BLaER1 treated with 17β-estradiol and CSF1 and Interleukin-3, amounts not matched to agents 10 nM and 100 nM (cell line): ENCODE measurements at regions not wholly inside any gene's neighbourhood (a gene's known extent, or its start where the extent isn't known, plus 50 kb on each side); places are given as distances from the start of the nearest gene placed in this dataset.
A peak's percentile ranks its signal among the peaks of the same experiment; 100 is the strongest.
"Not testable (repeated sequence)": the region's sequence is repeated elsewhere in the genome, so short reads cannot be mapped to it uniquely, and the experiment has no call there.

ENCODE experiments used
- H3K27ac ChIP-seq, 11 experiments: shearing (Covaris generic); formaldehyde crosslinking; 2 replicates each; pipeline ENCODE4 v1.8.1; 2022
- H3K27me3 ChIP-seq, 11 experiments: shearing (Covaris generic); formaldehyde crosslinking; 2 replicates each; pipeline ENCODE4 v1.8.1; 2022
- H3K36me3 ChIP-seq, 11 experiments: shearing (Covaris generic); formaldehyde crosslinking; 2 replicates each; pipeline ENCODE4 v1.8.1; 2022
- H3K4me1 ChIP-seq, 10 experiments: shearing (Covaris generic); formaldehyde crosslinking; 2 replicates each; pipeline ENCODE4 v1.8.1; 2022
- H3K4me2 ChIP-seq, 11 experiments: shearing (Covaris generic); formaldehyde crosslinking; 2 replicates each; pipeline ENCODE4 v1.8.1; 2022
- H3K4me3 ChIP-seq, 10 experiments: shearing (Covaris generic); formaldehyde crosslinking; 2 replicates each; pipeline ENCODE4 v1.8.1; 2022
- H3K9ac ChIP-seq, 11 experiments: shearing (Covaris generic); formaldehyde crosslinking; 2 replicates each; pipeline ENCODE4 v1.8.1; 2022
- H3K9me3 ChIP-seq, 11 experiments: shearing (Covaris generic); formaldehyde crosslinking; replicated peaks in 1 of 11; 2 replicates each; pipeline ENCODE4 v1.8.1; 2022
- H4K20me1 ChIP-seq, 11 experiments: shearing (Covaris generic); formaldehyde crosslinking; 2 replicates each; pipeline ENCODE4 v1.8.1; 2022
- Cebpa-rat ChIP-seq, 11 experiments: shearing (Covaris generic); IDR thresholded peaks; 2 replicates each; pipeline ENCODE4 v1.8.1; 2022

DNA sequence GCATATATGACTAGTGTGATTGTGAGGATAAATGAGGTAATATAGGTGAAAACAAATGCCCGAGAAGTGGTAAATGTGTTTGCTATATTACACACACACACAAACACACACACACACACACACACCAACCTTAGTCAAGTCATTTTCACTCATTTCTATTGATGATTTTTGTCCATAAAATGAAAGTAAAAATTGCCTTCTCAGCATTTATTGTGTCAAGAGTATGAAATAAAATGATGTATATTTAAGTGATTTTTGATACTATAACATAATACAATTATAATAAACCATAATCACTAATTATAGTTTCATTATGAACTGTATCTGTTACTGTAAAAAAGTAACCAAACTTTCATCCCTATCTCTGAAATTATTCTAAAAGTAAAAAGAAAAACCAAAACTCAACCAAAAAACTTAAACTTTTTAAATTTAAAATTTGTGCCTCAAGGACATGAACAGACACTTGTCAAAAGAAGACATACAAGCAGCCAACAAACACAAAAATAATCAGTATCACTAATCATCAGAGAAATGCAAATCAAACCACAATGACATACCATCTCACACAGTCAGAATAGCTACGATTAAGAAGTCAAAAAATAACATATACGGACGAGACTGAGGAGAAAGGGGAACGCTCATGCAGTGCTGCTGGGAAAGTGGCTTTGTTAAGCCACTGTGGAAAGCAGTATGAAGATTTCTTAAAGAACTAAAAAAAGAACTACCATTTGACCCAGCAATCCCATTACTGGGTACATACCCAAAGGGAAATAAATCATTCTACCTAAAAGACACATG, 601.0 kb downstream of the TMA16 start:
- Histone ChIP-seq H3K4me1 (no peaks in the 10 kb centered on the region), H3K4me3 (no peak overlapping the region), H3K27ac (no peak overlapping the region), H3K4me2 (no peak overlapping the region), H3K9ac (no peak overlapping the region), H3K36me3 (no peaks in the 10 kb centered on the region), H4K20me1 (no peaks in the 10 kb centered on the region), H3K27me3 (no peaks in the 10 kb centered on the region), H3K9me3 (no peaks in the 10 kb centered on the region)
- TF ChIP-seq Cebpa-rat (IDR thresholded peaks at IDR 0.05), result no peak

- Histone ChIP-seq H3K4me2 (no peak overlapping the region), H3K36me3 (no peaks in the 10 kb centered on the region), H3K9me3 (no peaks in the 10 kb centered on the region), H3K9ac (no peak overlapping the region), H3K27me3 (no peaks in the 10 kb centered on the region), H4K20me1 (no peaks in the 10 kb centered on the region), H3K27ac (no peak overlapping the region), H3K4me3 (no peak overlapping the region), H3K4me1 (no peaks in the 10 kb centered on the region)
- TF ChIP-seq Cebpa-rat (IDR thresholded peaks at IDR 0.05), result no peak
Measured at GRCh38 chr4:164096766-164097518, 602.5 kb downstream of the TMA16 start.

DNA sequence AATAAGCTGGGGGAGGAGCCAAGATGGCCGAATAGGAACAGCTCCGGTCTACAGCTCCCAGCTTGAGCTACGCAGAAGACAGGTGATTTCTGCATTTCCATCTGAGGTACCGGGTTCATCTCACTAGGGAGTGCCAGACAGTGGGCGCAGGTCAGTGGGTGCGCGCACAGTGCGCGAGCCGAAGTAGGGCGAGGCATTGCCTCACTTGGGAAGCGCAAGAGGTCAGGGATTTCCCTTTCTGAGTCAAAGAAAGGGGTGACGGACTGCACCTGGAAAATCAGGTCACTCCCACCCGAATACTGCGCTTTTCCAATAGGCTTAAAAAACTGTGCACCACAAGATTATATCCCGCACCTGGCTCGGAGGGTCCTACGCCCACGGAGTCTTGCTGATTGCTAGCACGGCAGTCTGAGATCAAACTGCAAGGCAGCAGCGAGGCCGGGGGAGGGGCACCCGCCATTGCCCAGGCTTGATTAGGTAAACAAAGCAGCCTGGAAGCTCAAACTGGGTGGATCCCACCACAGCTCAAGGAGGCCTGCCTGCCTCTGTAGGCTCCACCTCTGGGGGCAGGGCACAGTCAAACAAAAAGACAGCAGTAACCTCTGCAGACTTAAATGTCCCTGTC, 606.4 kb downstream of the TMA16 start:
- not testable (repeated sequence) for H3K27ac ChIP-seq, H3K9me3 ChIP-seq, H3K4me3 ChIP-seq, H4K20me1 ChIP-seq, H3K27me3 ChIP-seq, H3K36me3 ChIP-seq, H3K4me1 ChIP-seq, H3K9ac ChIP-seq, H3K4me2 ChIP-seq

DNA sequence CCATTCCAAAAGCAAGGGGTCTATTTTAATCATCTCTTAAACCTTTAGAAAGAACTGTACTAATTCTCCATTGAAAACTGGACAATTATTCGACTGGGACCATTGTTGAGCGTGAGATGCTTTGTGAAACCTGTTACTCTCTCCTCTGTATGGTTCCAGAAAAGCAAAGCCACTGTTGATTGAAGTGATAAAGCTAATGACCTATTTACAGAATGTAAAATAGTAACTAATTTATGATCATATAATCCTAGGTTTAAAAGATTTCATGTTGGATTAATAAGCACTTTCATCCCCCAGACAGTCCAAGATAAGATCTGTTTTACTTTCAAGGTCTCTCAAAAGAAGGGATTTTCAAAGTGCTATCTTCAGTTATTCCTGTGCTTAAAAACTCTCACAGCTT, 614.5 kb downstream of the TMA16 start:
- H3K36me3 ChIP-seq, result no peaks in the 10 kb centered on the region
- no peaks in the 10 kb centered on the region for H3K9me3 ChIP-seq
- no peak overlapping the region for H3K4me3 ChIP-seq
- TF ChIP-seq Cebpa-rat (IDR thresholded peaks at IDR 0.05), result no peak
- no peaks in the 10 kb centered on the region for H3K27me3 ChIP-seq
- no peaks in the 10 kb centered on the region for H3K4me1 ChIP-seq
- no peak overlapping the region for H3K4me2 ChIP-seq
- H3K27ac ChIP-seq, result no peak overlapping the region
- H3K9ac ChIP-seq, result no peak overlapping the region
- H4K20me1 ChIP-seq, result no peaks in the 10 kb centered on the region

- no peak overlapping the region for H3K4me3 ChIP-seq
- no peaks in the 10 kb centered on the region for H4K20me1 ChIP-seq
- no peaks in the 10 kb centered on the region for H3K36me3 ChIP-seq
- no peaks in the 10 kb centered on the region for H3K4me1 ChIP-seq
- no peak overlapping the region for H3K4me2 ChIP-seq
- H3K27me3 ChIP-seq, result no peaks in the 10 kb centered on the region
- no peak overlapping the region for H3K9ac ChIP-seq
- no peak overlapping the region for H3K27ac ChIP-seq
- no peak for TF ChIP-seq Cebpa-rat (IDR thresholded peaks at IDR 0.05)
- no peaks in the 10 kb centered on the region for H3K9me3 ChIP-seq
Measured at GRCh38 chr4:164109503-164109902, 615.0 kb downstream of the TMA16 start.

- Histone ChIP-seq H3K9me3 (no peaks in the 10 kb centered on the region), H4K20me1 (no peaks in the 10 kb centered on the region), H3K4me2 (no peak overlapping the region), H3K4me3 (no peak overlapping the region), H3K27me3 (no peaks in the 10 kb centered on the region), H3K4me1 (no peaks in the 10 kb centered on the region), H3K36me3 (no peaks in the 10 kb centered on the region), H3K9ac (no peak overlapping the region), H3K27ac (no peak overlapping the region)
- TF ChIP-seq Cebpa-rat (IDR thresholded peaks at IDR 0.05), result no peak
Measured at GRCh38 chr4:164115236-164115635, 620.7 kb downstream of the TMA16 start.

GRCh38 chr4:164116286-164116685, 621.8 kb downstream of the TMA16 start:
- Histone ChIP-seq H4K20me1 (no peaks in the 10 kb centered on the region), H3K36me3 (no peaks in the 10 kb centered on the region), H3K9ac (no peak overlapping the region), H3K4me1 (no peaks in the 10 kb centered on the region), H3K4me3 (no peak overlapping the region), H3K4me2 (no peak overlapping the region), H3K27ac (no peak overlapping the region), H3K27me3 (no peaks in the 10 kb centered on the region), H3K9me3 (no peaks in the 10 kb centered on the region)
- no peak for TF ChIP-seq Cebpa-rat (IDR thresholded peaks at IDR 0.05)

DNA sequence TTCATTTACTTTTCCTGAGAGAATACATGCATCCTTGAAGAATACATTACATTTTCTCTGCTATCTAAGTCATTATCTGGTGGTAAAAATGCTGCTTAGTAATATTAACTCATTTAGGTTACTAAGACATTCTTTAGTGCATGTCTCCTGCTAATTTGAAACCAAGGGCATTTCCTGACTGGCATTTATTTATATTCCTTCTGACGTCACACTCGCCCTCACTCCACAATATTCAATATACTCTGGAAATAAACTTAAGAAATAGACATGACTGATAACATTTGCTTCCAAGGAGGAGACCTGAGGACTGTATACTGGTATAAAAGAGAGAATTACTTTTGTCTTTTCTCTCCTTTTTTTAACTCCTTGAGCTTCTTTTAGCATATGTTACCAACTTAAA, 619.5 kb upstream of the SMIM31 start:
- Histone ChIP-seq H3K4me1 (peaks cover 0 to 6% (median 0%) of the 10 kb centered on the region in 10 experiments; a peak in 2 of 20 replicates), H3K9ac (no peak overlapping the region), H3K4me2 (no peak overlapping the region), H4K20me1 (no peaks in the 10 kb centered on the region), H3K36me3 (no peaks in the 10 kb centered on the region), H3K4me3 (no peak overlapping the region), H3K9me3 (no peaks in the 10 kb centered on the region), H3K27ac (no peak overlapping the region), H3K27me3 (no peaks in the 10 kb centered on the region)
- no peak for TF ChIP-seq Cebpa-rat (IDR thresholded peaks at IDR 0.05)

DNA sequence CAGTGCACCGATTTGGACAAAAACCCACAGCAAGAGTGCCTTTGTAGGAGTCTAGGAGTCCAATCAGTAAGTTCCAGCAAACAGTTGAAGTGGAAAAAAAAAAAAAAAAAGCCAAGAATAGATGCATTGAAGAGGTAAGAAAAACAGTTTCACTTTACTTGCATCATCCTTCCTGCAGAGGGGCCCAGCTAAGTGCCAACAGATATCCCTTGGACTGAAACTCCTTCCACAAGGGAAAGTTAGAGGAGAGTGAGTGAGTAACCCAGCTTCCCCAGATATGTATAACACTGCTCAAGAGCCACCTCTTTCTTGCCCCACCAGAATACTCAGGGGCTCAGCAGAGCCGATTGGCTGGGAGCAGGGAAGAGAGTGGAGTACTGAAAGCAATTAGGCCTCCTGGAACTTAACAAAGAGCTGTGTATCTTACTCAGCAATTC, 617.7 kb upstream of the SMIM31 start:
- H3K36me3 ChIP-seq, result no peaks in the 10 kb centered on the region
- TF ChIP-seq Cebpa-rat (IDR thresholded peaks at IDR 0.05), result no peak
- H3K4me2 ChIP-seq, result peak overlapping the region in 2 of 11 experiments; percentile 2 to 17; a peak in 2 of 22 replicates
- no peaks in the 10 kb centered on the region for H3K27me3 ChIP-seq
- no peak overlapping the region for H3K4me3 ChIP-seq
- peaks cover 0 to 8% (median 0%) of the 10 kb centered on the region in 11 experiments; a peak in 5 of 22 replicates for H3K9me3 ChIP-seq
- H4K20me1 ChIP-seq, result no peaks in the 10 kb centered on the region
- no peak overlapping the region for H3K9ac ChIP-seq
- peaks cover 0 to 6% (median 0%) of the 10 kb centered on the region in 10 experiments; a peak in 2 of 20 replicates for H3K4me1 ChIP-seq
- no peak overlapping the region for H3K27ac ChIP-seq
